ENCODE measurements at regions not wholly inside any gene's neighbourhood (a gene's known extent, or its start where the extent isn't known, plus 50 kb on each side); places are given as distances from the start of the nearest gene placed in this dataset.

GRCh38 chr15:39226169-39226937 lies 354.5 kb upstream of the THBS1 start:
- Histone ChIP-seq H3K79me2 (ENCODE audit: insufficient read depth, low read length) (no peaks in the 10 kb centered on the region), H3K36me3 (ENCODE audit: low read length) (no peaks in the 10 kb centered on the region), H2AFZ (ENCODE audit: low read depth, low read length, severe bottlenecking) (no peak overlapping the region), H3K4me3 (ENCODE audit: insufficient read depth, low read length, poor library complexity, severe bottlenecking) (no peak overlapping the region), H3K9me3 (ENCODE audit: insufficient read depth, low read length) (no peaks in the 10 kb centered on the region), H3K4me2 (ENCODE audit: low read depth, low read length, poor library complexity, severe bottlenecking) (no peak overlapping the region), H4K20me1 (ENCODE audit: low read depth, low read length) (no peaks in the 10 kb centered on the region), H3F3A (ENCODE audit: insufficient read depth) (no peaks in the 10 kb centered on the region), H3K9ac (ENCODE audit: low read length) (no peak overlapping the region), H3K9me2 (replicated peaks; ENCODE audit: insufficient read depth, low read length) (no peaks in the 10 kb centered on the region), H3K27me3 (ENCODE audit: low read length) (no peaks in the 10 kb centered on the region), H3K27ac (ENCODE audit: low read depth, low read length) (no peak overlapping the region)
- TF ChIP-seq EZH2phosphoT487 (conservative IDR thresholded peaks at IDR 0.05; ENCODE audit: low read length) (no peak), CTCF (IDR thresholded peaks at IDR 0.05; ENCODE audit: insufficient read depth, low read length, poor library complexity, severe bottlenecking) (no peak)

GRCh38 chr15:39227001-39227400 lies 353.9 kb upstream of the THBS1 start:
- no peak overlapping the region for H3K9ac ChIP-seq (ENCODE audit: low read length)
- H3K9me3 ChIP-seq (ENCODE audit: insufficient read depth, low read length) = no peaks in the 10 kb centered on the region
- H3K27me3 ChIP-seq (ENCODE audit: low read length) = no peaks in the 10 kb centered on the region
- no peak overlapping the region for H2AFZ ChIP-seq (ENCODE audit: low read depth, low read length, severe bottlenecking)
- TF ChIP-seq EZH2phosphoT487 (conservative IDR thresholded peaks at IDR 0.05; ENCODE audit: low read length) = no peak
- no peak for TF ChIP-seq CTCF (IDR thresholded peaks at IDR 0.05; ENCODE audit: insufficient read depth, low read length, poor library complexity, severe bottlenecking)
- no peak overlapping the region for H3K27ac ChIP-seq (ENCODE audit: low read depth, low read length)
- H3F3A ChIP-seq (ENCODE audit: insufficient read depth) = no peaks in the 10 kb centered on the region
- H3K4me3 ChIP-seq (ENCODE audit: insufficient read depth, low read length, poor library complexity, severe bottlenecking) = no peak overlapping the region
- no peaks in the 10 kb centered on the region for H3K36me3 ChIP-seq (ENCODE audit: low read length)
- no peaks in the 10 kb centered on the region for H3K9me2 ChIP-seq (replicated peaks; ENCODE audit: insufficient read depth, low read length)
- H3K4me2 ChIP-seq (ENCODE audit: low read depth, low read length, poor library complexity, severe bottlenecking) = no peak overlapping the region
- H4K20me1 ChIP-seq (ENCODE audit: low read depth, low read length) = no peaks in the 10 kb centered on the region
- H3K79me2 ChIP-seq (ENCODE audit: insufficient read depth, low read length) = no peaks in the 10 kb centered on the region

- Histone ChIP-seq H2AFZ (ENCODE audit: low read depth, low read length, severe bottlenecking) (no peak overlapping the region), H3K36me3 (ENCODE audit: low read length) (no peaks in the 10 kb centered on the region), H3F3A (ENCODE audit: insufficient read depth) (no peaks in the 10 kb centered on the region), H3K27ac (ENCODE audit: low read depth, low read length) (no peak overlapping the region), H3K79me2 (ENCODE audit: insufficient read depth, low read length) (no peaks in the 10 kb centered on the region), H3K4me3 (ENCODE audit: insufficient read depth, low read length, poor library complexity, severe bottlenecking) (no peak overlapping the region), H3K9me3 (ENCODE audit: insufficient read depth, low read length) (no peaks in the 10 kb centered on the region), H3K4me2 (ENCODE audit: low read depth, low read length, poor library complexity, severe bottlenecking) (no peak overlapping the region), H3K27me3 (ENCODE audit: low read length) (no peaks in the 10 kb centered on the region), H3K9me2 (replicated peaks; ENCODE audit: insufficient read depth, low read length) (no peaks in the 10 kb centered on the region), H3K9ac (ENCODE audit: low read length) (no peak overlapping the region), H4K20me1 (ENCODE audit: low read depth, low read length) (no peaks in the 10 kb centered on the region)
- TF ChIP-seq EZH2phosphoT487 (conservative IDR thresholded peaks at IDR 0.05; ENCODE audit: low read length) (no peak), CTCF (IDR thresholded peaks at IDR 0.05; ENCODE audit: insufficient read depth, low read length, poor library complexity, severe bottlenecking) (no peak)
Observed at GRCh38 chr15:39228889-39229288, 352.0 kb upstream of the THBS1 start.

All from SU-DHL-6 (cell line).